ENCODE measurements at regions not wholly inside any gene's neighbourhood (a gene's known extent, or its start where the extent isn't known, plus 50 kb on each side); places are given as distances from the start of the nearest gene placed in this dataset.

DNA sequence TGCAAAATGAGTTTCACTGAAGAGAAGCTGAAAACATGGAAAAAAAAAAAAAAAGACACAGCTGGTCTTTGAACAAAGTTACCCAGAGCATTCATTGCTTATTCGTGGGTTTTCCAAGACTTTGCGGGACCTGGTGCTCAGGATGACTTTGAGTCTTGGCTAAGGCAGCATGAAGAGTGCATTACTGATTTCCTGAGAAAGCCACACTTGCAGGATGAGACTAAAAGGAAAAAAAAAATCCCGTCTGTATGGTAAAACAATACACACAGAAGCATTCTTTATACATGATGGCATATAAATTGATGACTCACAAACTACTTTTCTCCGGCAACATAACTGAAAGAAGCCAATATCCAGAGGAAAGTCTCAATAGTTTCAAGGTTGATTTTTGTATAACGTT lies 195.4 kb downstream of the SPP2 start:
- no peak overlapping the region for H3K4me3 ChIP-seq
- H3K4me1 ChIP-seq: peaks cover 54% of the 10 kb centered on the region
- 0 out of 2 replicates have a peak, but pooled peaks cover 4% of the 10 kb centered on the region for H3K9me3 ChIP-seq (replicated peaks)
- H3K27ac ChIP-seq: peak overlapping the region; percentile 87
- H3K27me3 ChIP-seq: no peaks in the 10 kb centered on the region
- H3K36me3 ChIP-seq: no peaks in the 10 kb centered on the region
- peak; percentile 43 to 83 for DNase-seq

DNA sequence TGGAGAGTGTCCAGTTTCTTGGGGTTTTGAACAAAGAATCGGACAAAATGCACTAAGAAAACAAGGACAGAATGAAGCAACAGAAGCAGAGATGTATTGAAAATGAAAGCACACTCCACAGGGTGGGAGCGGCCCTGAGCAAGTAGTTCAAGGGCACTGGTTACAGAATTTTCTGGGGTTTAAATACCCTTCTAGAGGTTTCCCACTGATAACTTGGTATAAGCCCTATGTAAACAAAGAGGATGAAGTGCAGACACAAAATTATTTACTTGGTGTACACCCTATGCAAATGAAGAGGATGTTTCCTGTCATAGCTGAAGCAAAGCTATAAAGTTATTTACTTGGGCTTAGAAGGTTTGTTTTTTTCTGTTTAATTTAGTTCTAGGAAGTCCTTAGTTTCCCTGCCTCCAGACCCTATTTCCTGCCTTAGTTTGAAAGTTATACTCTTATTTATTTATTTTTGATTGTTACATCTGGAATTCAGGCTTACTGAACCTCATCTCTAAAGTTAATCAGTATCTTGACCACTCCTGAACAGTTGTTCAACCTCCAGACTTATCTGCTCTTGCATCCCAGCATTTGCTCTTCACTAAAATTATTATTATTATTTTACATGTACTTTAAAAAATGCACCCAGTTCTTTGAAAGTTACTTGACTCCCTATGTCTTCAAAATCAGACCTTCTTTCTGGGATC lies 193.5 kb downstream of the SPP2 start:
- 0 out of 2 replicates have a peak, but pooled peaks cover 4% of the 10 kb centered on the region for H3K9me3 ChIP-seq (replicated peaks)
- peaks cover 57% of the 10 kb centered on the region for H3K4me1 ChIP-seq
- peak overlapping the region; percentile 87 for H3K27ac ChIP-seq
- no peak overlapping the region for H3K4me3 ChIP-seq
- H3K27me3 ChIP-seq: no peaks in the 10 kb centered on the region
- peak in 1 of 2 experiments; percentile 50 for DNase-seq
- H3K36me3 ChIP-seq: no peaks in the 10 kb centered on the region

DNA sequence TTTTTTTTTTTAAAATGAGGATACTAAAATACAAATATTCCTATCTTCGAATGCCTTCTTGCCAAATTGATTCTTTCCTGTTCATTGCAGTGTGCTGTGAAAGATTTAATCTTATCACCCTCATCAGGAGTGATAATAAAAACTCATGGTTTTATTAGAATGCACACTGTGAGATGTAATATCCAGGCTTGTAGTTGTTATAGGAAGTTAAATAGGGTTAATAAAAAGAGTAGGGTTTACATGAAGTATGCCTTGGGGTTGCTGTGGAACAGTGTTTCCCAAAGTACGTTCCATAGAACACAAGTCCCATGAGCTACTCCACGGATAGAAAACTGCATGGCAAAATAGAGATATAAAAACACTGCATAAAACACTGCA lies 191.9 kb downstream of the SPP2 start:
- Histone ChIP-seq H3K27me3 (no peaks in the 10 kb centered on the region), H3K27ac (peak overlapping the region; percentile 87), H3K36me3 (no peaks in the 10 kb centered on the region), H3K4me3 (peak overlapping the region; percentile 0; the same call in 1 of the 2 replicates), H3K9me3 (replicated peaks) (0 out of 2 replicates have a peak, but pooled peaks cover 10% of the 10 kb centered on the region), H3K4me1 (peaks cover 57% of the 10 kb centered on the region)
- no peak for DNase-seq

DNA sequence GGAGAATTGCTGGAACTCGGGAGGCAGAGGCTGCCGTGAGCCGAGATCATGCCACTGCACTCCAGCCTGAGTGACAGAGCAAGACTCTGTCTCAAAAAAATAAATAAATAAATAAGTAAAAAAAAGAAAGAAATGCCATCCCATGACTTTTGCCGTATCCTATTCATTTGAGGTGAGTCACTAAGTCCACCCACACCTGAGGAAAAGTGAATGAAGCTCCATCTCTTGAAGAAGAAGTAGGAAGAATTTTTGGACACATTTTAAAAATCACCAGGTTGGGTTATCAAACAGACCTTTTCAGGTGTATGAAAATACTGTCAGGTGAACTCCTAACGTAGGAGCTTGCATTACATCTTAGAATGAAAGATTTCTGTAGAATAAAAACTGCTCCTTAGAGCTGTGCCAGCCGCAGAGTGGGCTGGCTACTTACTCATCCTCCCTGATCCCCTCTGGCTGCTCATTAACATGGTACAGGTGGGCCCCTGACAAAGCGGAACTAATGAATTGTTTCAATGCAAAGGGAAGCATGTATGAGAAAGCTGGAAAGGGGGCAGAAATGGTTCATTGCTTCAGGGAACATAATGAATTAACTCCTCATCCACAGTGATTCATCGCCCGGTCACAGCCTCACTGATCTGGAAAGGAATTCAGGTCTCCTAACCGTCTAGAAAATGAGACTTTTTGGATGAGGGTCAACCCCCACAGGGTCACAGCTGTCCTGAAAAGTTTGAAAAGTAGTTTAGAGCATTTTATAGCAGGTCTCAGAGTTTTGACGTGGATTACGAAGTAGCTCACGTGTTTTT lies 191.4 kb downstream of the SPP2 start:
- peak overlapping the region; percentile 87 for H3K27ac ChIP-seq

DNA sequence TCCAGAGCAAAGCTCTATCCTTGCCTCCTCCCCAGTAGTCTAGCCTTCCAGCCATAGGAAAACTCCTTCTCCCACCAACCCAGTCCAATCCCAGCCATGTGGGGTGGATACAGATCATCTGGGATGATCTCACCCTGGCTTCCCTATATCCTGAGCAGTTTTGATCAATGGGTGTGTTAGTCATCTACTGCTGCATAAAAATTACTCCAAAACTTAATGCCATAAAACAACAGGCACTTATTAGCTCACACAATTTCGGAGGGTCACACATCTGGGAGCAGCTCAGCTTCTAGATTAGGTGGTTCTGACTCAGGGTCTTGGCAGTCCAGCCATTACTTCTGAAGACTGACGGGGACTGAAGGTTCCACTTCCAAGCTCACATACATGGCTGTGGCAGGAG lies 190.4 kb downstream of the SPP2 start:
- Histone ChIP-seq H3K4me1 (peaks cover 50% of the 10 kb centered on the region), H3K4me3 (no peak overlapping the region), H3K9me3 (replicated peaks) (0 out of 2 replicates have a peak, but pooled peaks cover 6% of the 10 kb centered on the region), H3K27me3 (no peaks in the 10 kb centered on the region), H3K27ac (peak overlapping the region; percentile 87), H3K36me3 (no peaks in the 10 kb centered on the region)
- peak in 1 of 2 experiments; percentile 39 for DNase-seq

More for the DNA sequence above, 191.4 kb downstream of the SPP2 start:
- DNase-seq: peak; percentile 89 to 96
- Histone ChIP-seq H3K4me3 (no peak overlapping the region; the same call in 1 of the 2 replicates), H3K9me3 (replicated peaks) (0 out of 2 replicates have a peak, but pooled peaks cover 6% of the 10 kb centered on the region), H3K4me1 (peaks cover 57% of the 10 kb centered on the region), H3K27me3 (no peaks in the 10 kb centered on the region), H3K36me3 (no peaks in the 10 kb centered on the region)

DNA sequence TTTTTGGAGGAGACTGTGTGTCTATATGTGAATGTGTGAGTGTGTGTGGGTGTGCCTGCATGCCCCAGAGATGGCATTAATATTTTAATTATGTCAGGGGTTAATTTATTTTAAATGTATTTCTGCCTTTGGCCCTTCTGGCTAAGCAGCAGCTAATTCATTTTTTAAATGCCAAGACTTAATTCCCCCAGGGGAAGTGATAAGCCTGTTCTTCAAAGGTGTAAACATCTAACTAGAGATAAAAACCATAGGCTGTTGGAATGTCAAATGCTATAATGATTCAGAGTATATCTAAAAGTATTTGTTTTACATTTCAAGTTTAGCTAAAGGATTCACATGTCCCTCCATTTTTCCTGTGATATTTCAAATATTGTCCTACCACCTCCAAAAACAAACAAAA lies 184.7 kb downstream of the SPP2 start:
- Histone ChIP-seq H3K9me3 (replicated peaks) (0 out of 2 replicates have a peak, but pooled peaks cover 6% of the 10 kb centered on the region), H3K36me3 (no peaks in the 10 kb centered on the region), H3K4me1 (peaks cover 8% of the 10 kb centered on the region), H3K27ac (no peak overlapping the region), H3K4me3 (no peak overlapping the region), H3K27me3 (no peaks in the 10 kb centered on the region)
- no peak for DNase-seq

DNA sequence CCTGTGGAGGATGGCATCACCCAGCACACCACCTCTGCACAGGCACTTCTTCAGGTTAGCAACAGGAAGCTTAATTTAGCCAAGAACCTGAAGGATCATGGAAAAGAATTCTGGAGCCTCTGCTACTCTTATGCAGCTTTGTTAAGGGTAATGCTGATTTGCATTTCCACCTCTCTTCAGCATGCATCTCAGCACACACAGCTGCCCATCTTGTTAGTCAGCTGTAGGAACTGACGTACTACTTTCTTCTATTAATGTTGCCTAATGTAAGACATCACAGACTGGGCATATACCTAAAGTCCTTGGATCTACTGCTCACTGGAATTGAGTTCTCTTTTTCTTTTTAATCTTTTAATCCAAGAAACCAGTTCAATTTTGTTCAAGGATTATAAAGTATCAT lies 181.0 kb downstream of the SPP2 start:
- Histone ChIP-seq H3K27ac (no peak overlapping the region), H3K36me3 (no peaks in the 10 kb centered on the region), H3K9me3 (replicated peaks) (no peaks in the 10 kb centered on the region), H3K4me3 (no peak overlapping the region), H3K4me1 (peaks cover 8% of the 10 kb centered on the region), H3K27me3 (no peaks in the 10 kb centered on the region)
- no peak for DNase-seq

DNA sequence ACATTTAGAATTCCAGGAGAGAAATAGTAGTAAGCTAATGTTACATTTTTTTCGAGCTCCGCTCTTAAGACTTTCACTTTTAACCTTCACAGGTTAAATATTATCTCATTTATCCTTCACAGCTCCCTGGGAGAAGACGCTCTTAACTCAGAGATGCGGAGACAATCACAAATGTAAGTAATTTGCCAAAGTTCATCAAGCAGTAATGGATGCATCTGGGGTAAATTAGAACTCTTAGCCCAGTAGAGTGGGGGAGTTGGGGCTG lies 168.5 kb downstream of the SPP2 start:
- Histone ChIP-seq H3K27me3 (no peaks in the 10 kb centered on the region), H3K27ac (no peak overlapping the region), H3K4me3 (no peak overlapping the region), H3K9me3 (replicated peaks) (no peaks in the 10 kb centered on the region), H3K36me3 (no peaks in the 10 kb centered on the region), H3K4me1 (no peaks in the 10 kb centered on the region)
- DNase-seq: no peak

DNA sequence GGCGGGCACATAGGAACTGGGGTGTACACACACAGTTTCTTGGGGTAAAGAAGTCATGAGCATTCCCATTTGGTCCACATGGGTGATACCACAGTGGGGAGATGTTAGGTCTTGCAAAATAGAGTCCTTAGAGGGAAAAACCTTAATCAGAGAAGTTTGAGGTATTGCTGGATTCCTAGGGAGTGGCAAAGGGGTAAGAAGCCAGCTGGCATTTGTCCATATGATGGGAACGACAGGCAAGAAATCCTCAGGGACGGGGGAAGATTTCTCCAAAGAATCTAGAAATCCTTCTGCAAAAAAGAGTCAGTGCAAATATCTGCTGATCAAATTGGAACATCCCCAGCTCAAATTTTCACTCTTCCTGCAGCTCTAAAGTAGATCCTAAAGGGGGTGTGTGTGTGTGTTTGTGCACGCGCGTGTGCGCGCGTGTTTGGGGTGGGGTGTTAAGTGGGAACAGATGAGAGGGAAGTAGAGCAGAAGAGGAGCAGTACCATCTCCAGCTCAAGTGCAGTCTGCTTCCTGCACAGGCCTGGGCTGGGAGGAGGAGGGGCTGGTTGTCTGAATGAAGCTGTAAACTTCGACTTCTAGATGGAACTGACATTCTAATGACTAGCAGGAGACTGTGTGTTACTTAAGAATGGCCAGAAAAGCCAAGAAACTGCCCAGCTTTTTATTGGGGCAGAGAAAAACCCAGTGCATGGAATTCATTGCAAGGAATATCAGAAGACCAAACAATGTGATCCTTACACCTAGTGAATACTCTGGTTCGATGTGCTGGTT lies 168.0 kb downstream of the SPP2 start:
- H3K9me3 ChIP-seq (replicated peaks): no peaks in the 10 kb centered on the region
- no peaks in the 10 kb centered on the region for H3K4me1 ChIP-seq
- no peak for DNase-seq
- H3K4me3 ChIP-seq: no peak overlapping the region
- no peaks in the 10 kb centered on the region for H3K36me3 ChIP-seq
- H3K27me3 ChIP-seq: no peaks in the 10 kb centered on the region
- no peak overlapping the region for H3K27ac ChIP-seq

DNA sequence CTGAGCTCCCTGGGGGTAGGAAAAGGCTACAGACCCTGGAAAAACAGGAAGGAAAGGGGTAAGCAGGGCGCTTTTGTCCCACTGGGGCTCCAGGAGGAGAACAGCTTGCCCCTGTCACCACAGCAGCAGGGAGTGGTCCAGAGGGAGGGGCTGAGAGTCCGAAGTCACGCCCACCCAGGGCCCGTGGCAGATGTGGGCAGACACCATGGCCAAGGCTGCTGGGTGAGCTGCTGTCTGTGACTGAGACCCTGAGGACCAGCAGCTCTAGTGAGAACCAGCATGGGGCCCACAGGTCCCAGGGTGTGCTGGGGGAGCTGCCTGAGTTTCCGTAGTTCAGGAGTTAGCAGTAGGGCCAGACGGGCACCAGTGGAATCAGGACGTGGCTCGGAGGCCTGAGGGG lies 162.0 kb downstream of the SPP2 start:
- no peak overlapping the region for H3K27ac ChIP-seq
- DNase-seq: peak; percentile 19 to 40
- H3K4me3 ChIP-seq: no peak overlapping the region
- no peaks in the 10 kb centered on the region for H3K9me3 ChIP-seq (replicated peaks)
- no peaks in the 10 kb centered on the region for H3K27me3 ChIP-seq
- H3K36me3 ChIP-seq: no peaks in the 10 kb centered on the region
- H3K4me1 ChIP-seq: peaks cover 7% of the 10 kb centered on the region

DNA sequence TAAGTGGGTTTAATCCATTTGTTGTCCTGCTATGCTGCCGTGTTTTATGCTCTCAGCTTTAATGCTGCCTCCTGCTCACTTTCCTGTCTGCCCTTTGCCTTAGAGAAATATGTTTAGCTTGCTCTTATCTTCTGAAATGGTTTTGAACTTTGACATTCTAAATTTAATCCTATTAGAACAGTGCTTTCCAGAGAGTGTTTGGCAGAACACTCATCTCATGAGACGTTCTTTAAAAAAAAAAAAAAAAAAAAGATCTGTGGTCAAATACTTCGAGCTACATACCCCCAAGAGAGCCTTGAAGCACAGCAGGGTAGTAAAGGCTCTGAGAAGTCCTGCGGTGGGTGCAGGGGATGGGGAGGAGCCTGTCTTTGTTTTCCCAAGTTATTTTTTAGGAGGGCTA lies 161.3 kb downstream of the SPP2 start:
- Histone ChIP-seq H3K27ac (no peak overlapping the region), H3K9me3 (replicated peaks) (no peaks in the 10 kb centered on the region)
- DNase-seq: peak in 1 of 2 experiments; percentile 24

DNA sequence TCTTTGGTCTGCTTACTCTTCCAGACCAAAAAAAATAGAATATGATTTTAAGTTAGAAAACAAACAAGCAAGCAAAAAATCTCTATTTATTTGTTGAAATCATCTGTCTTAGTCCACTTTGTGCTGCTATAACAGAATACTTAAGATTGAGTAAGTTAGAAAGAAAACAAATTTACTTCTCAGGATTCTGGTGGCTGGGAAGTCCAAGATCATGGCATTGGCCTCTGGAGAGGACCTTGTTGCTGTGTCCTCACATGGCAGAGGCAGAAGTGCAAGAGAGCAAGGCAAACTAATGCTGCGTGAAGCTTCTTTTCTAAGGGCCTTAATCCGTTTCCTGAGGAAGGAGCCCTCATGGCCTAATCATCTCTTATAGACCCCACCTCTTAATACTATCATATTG lies 156.2 kb downstream of the SPP2 start:
- Histone ChIP-seq H3K9me3 (replicated peaks) (no peaks in the 10 kb centered on the region), H3K27ac (no peak overlapping the region)
- no peak for DNase-seq

More for the DNA sequence above, 161.3 kb downstream of the SPP2 start:
- H3K27me3 ChIP-seq: no peaks in the 10 kb centered on the region
- no peaks in the 10 kb centered on the region for H3K36me3 ChIP-seq
- no peak overlapping the region for H3K4me3 ChIP-seq
- peaks cover 7% of the 10 kb centered on the region for H3K4me1 ChIP-seq

DNA sequence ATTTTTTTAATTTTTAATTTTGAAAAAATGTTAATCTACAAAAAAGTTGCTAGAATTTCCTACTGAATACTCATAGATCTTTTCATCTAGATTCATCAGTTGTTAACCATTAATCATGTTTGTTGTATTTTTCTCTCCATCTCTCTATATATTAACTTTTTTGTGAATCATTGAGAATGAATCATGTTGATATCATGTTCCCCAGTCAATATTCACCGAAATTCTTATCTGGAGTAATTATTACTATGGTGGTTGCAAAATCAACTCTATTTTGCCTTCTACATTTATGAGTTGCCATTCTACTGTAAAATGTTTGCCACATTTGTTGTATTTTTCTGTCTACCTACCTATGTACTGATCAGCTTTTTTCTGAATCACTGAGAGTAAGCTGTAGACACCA lies 154.0 kb downstream of the SPP2 start:
- no peak overlapping the region for H3K27ac ChIP-seq

More for the DNA sequence above, 156.2 kb downstream of the SPP2 start:
- Histone ChIP-seq H3K36me3 (no peaks in the 10 kb centered on the region), H3K4me3 (no peak overlapping the region), H3K27me3 (no peaks in the 10 kb centered on the region), H3K4me1 (peaks cover 4% of the 10 kb centered on the region; the same call in 1 of the 2 replicates)

DNA sequence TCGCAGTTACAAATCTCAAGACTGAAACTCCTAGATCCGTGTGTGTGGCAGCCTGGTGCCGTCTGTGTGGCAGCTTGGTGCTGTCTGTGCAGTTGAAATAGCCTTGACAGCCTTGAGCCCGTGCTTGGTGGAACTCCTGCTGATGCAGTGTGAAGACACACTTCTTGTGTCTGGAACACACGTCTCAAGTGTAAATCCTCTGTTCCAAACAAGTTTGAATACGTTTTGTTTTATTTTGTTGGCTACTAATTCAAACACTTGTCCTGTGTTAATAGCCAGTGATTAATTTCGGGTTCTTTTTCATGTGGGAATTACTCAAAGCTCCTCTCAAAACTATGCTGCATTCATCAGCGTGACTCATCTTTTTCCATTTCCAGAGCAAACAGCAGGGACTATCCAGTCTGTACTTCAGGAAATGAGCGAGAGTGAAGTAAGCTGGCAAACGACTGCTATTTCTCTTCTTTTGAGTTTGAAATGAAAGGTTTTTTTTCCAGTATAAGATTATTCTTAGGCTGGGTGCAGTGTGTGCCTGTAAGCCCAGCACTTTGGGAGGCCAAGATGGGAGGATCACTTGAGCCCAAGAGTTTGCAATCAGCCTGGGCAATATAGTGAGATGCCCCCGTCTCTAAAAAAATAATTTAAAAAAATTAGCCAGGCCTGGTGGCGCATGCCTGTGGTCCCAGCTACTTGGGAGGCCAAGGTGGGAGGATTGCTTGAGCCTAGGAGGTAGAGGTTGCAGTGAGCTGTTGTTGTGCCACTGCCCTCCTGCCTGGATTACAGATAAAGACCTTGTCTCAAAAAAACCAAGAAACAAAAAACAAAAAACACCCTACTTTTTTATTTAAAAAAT lies 152.9 kb downstream of the SPP2 start:
- no peaks in the 10 kb centered on the region for H3K9me3 ChIP-seq (replicated peaks)
- H3K36me3 ChIP-seq: no peaks in the 10 kb centered on the region
- H3K27ac ChIP-seq: no peak overlapping the region
- H3K4me1 ChIP-seq: no peaks in the 10 kb centered on the region; the same call in 1 of the 2 replicates
- H3K4me3 ChIP-seq: no peak overlapping the region
- H3K27me3 ChIP-seq: no peaks in the 10 kb centered on the region
- DNase-seq: peak; percentile 14 to 36

More for the DNA sequence above, 154.0 kb downstream of the SPP2 start:
- Histone ChIP-seq H3K4me3 (no peak overlapping the region), H3K4me1 (no peaks in the 10 kb centered on the region; the same call in 1 of the 2 replicates), H3K36me3 (no peaks in the 10 kb centered on the region), H3K9me3 (replicated peaks) (no peaks in the 10 kb centered on the region), H3K27me3 (no peaks in the 10 kb centered on the region)
- no peak for DNase-seq
